ENCODE measurements at regions not wholly inside any gene's neighbourhood (a gene's known extent, or its start where the extent isn't known, plus 50 kb on each side); places are given as distances from the start of the nearest gene placed in this dataset.

DNA sequence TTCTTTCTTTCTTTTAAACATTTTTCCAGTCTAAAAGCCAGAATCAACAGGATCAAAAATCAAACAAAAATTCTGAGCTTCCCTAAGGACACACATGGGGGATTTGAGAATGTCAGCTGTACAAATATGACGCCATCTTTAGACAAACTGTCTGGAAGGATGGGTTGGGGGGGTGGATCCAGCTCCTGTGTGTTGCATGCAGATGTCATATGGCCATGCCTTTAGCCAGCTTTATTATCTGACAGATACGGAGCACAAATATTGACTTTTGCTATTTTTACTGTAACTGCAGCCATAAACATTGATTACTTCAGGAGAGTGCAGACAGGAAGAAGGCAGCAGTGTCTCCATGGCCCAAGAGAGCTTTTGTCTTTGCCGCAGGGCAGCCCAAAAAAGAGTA, 279.4 kb upstream of the ELAC2 start:
- Histone ChIP-seq H3K9ac (ENCODE audit: insufficient read length) (no peak overlapping the region), H3K27ac (no peak overlapping the region), H3K9me3 (ENCODE audit: low read depth, low read length) (no peaks in the 10 kb centered on the region), H3K4me3 (no peak overlapping the region), H3K36me3 (ENCODE audit: insufficient read depth, low read length) (no peaks in the 10 kb centered on the region)
- no peak for DNase-seq (ENCODE audit: low read depth, low spot score)
- TF ChIP-seq EZH2 (IDR thresholded peaks at IDR 0.05) (no peak), FOXP2 (optimal IDR thresholded peaks at IDR 0.05; ENCODE audit: control extremely low read depth, extremely low read length, insufficient read depth) (no peak), POLR2AphosphoS5 (IDR thresholded peaks at IDR 0.05; ENCODE audit: borderline replicate concordance, low read depth, low read length) (no peak)

DNA sequence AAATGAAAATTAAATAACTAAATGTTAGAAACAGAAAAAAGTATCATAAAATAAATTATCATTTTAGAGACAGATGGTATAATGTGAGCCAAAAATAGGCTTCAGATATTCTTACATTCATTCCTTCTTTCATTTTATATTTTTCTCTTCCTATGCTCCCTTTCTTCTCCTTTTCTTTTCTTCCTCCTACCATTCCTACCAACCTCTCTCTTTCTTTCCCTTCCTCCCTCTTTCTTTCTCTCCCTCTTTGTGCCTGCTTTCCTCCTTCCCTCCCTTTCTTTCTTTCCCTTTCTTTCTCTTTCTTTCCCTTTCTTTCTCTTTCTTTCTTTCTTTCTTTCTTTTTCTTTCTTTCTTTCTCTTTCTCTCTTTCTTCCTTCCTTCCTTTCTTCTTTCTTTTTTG, 275.6 kb upstream of the ELAC2 start:
- H3K4me3 ChIP-seq: no peak overlapping the region
- no peaks in the 10 kb centered on the region for H3K9me3 ChIP-seq (ENCODE audit: low read depth, low read length)
- H3K36me3 ChIP-seq (ENCODE audit: insufficient read depth, low read length): no peaks in the 10 kb centered on the region
- no peak overlapping the region for H3K9ac ChIP-seq (ENCODE audit: insufficient read length)
- H3K27ac ChIP-seq: no peak overlapping the region
- DNase-seq (ENCODE audit: low read depth, low spot score): no peak
- TF ChIP-seq FOXP2 (optimal IDR thresholded peaks at IDR 0.05; ENCODE audit: control extremely low read depth, extremely low read length, insufficient read depth) (no peak), POLR2AphosphoS5 (IDR thresholded peaks at IDR 0.05; ENCODE audit: borderline replicate concordance, low read depth, low read length) (no peak), EZH2 (IDR thresholded peaks at IDR 0.05) (no peak)

DNA sequence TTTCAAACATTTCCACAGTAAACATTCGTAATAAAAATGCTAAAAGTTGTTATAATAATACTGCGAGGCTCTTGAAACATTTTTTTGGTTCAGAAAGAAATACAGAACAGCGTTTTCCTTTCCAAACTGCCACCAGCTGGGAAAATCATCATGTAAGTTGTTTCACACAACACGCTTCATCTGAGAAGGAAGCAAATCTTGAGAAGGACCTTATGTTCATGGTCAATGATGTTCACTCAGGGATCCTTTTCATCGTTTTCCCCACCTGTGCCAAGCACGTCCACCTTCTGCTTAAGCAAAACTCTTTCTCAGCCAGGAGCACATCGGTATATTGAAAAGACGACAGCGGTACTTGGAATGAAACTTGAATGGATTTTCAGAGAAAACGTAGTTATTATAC, 274.5 kb upstream of the ELAC2 start:
- Histone ChIP-seq H3K4me3 (no peak overlapping the region), H3K9ac (ENCODE audit: insufficient read length) (no peak overlapping the region), H3K9me3 (ENCODE audit: low read depth, low read length) (no peaks in the 10 kb centered on the region), H3K27ac (no peak overlapping the region), H3K36me3 (ENCODE audit: insufficient read depth, low read length) (no peaks in the 10 kb centered on the region)
- no peak for TF ChIP-seq POLR2AphosphoS5 (IDR thresholded peaks at IDR 0.05; ENCODE audit: borderline replicate concordance, low read depth, low read length)
- no peak for DNase-seq (ENCODE audit: low read depth, low spot score)

DNA sequence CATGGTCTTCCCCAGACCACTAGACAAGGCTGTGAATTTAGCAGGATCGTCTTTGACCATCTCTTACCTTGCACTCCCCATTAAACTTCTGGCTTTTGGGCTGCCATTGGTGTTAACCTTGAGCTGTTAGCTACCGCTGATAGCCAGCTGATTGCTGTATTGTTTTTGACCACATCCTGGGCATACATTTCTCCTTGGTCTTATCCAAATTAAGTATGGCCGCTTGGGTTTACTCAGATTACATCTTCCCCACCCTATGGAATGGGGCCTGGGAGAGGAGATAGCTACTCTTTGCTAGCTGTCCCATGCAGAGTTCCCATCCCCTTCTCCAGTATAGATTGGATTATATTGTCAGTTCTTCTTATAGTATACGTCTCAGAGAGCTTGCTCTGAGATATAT, 270.4 kb upstream of the ELAC2 start:
- H3K9me3 ChIP-seq (ENCODE audit: low read depth, low read length): no peaks in the 10 kb centered on the region
- no peak for DNase-seq (ENCODE audit: low read depth, low spot score)
- TF ChIP-seq POLR2AphosphoS5 (IDR thresholded peaks at IDR 0.05; ENCODE audit: borderline replicate concordance, low read depth, low read length) (no peak), FOXP2 (optimal IDR thresholded peaks at IDR 0.05; ENCODE audit: control extremely low read depth, extremely low read length, insufficient read depth) (no peak), EZH2 (IDR thresholded peaks at IDR 0.05) (no peak)

DNA sequence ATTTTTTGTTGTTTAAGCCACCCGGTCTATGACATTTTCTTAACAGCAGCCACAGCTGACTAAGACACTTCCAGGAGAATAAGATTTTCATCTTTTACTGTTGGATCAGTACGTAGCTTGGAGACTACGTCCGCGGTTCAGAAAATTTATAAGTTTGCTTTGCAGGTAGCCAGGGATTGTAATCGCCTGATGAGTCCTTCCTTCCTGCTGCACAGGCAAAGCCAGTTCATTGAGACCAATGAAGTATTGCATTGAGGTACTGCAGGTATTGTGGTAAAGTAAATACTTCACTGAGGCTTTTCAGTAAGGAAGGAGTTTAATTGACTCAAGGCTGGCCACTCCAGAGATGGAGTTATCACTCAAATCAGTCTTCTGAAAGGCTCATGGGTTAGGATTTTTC, 269.4 kb upstream of the ELAC2 start:
- no peak for DNase-seq (ENCODE audit: low read depth, low spot score)
- H3K27ac ChIP-seq: no peak overlapping the region
- no peaks in the 10 kb centered on the region for H3K9me3 ChIP-seq (ENCODE audit: low read depth, low read length)
- TF ChIP-seq POLR2AphosphoS5 (IDR thresholded peaks at IDR 0.05; ENCODE audit: borderline replicate concordance, low read depth, low read length) (no peak), FOXP2 (optimal IDR thresholded peaks at IDR 0.05; ENCODE audit: control extremely low read depth, extremely low read length, insufficient read depth) (no peak), EZH2 (IDR thresholded peaks at IDR 0.05) (no peak)
- H3K9ac ChIP-seq (ENCODE audit: insufficient read length): no peak overlapping the region
- no peaks in the 10 kb centered on the region for H3K36me3 ChIP-seq (ENCODE audit: insufficient read depth, low read length)
- H3K4me3 ChIP-seq: no peak overlapping the region

More for the DNA sequence above, 270.4 kb upstream of the ELAC2 start:
- Histone ChIP-seq H3K9ac (ENCODE audit: insufficient read length) (no peak overlapping the region), H3K36me3 (ENCODE audit: insufficient read depth, low read length) (no peaks in the 10 kb centered on the region), H3K4me3 (no peak overlapping the region), H3K27ac (no peak overlapping the region)

DNA sequence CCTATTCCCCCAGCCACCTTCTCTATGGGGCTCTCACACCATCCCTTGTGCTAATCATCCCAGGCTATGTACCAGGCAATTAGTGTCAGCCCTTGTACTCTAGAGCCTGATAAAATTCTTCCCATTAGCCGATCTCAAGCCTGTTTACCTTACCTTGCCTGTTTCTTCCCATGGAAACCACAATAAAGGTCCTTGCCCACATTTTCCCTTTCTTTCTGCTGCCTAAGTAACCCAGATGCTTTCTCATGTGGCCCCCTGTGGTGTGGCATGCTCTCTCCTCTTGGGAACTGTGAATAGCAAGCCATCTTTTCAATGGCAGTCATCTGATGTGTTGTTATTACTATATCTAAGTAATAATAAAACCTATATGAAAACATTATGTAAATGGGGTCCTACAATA, 265.8 kb upstream of the ELAC2 start:
- DNase-seq (ENCODE audit: low read depth, low spot score): no peak
- Histone ChIP-seq H3K27ac (no peak overlapping the region), H3K9me3 (ENCODE audit: low read depth, low read length) (no peaks in the 10 kb centered on the region), H3K36me3 (ENCODE audit: insufficient read depth, low read length) (no peaks in the 10 kb centered on the region), H3K9ac (ENCODE audit: insufficient read length) (no peak overlapping the region), H3K4me3 (no peak overlapping the region)
- no peak for TF ChIP-seq POLR2AphosphoS5 (IDR thresholded peaks at IDR 0.05; ENCODE audit: borderline replicate concordance, low read depth, low read length)
- TF ChIP-seq FOXP2 (optimal IDR thresholded peaks at IDR 0.05; ENCODE audit: control extremely low read depth, extremely low read length, insufficient read depth): no peak
- no peak for TF ChIP-seq EZH2 (IDR thresholded peaks at IDR 0.05)

DNA sequence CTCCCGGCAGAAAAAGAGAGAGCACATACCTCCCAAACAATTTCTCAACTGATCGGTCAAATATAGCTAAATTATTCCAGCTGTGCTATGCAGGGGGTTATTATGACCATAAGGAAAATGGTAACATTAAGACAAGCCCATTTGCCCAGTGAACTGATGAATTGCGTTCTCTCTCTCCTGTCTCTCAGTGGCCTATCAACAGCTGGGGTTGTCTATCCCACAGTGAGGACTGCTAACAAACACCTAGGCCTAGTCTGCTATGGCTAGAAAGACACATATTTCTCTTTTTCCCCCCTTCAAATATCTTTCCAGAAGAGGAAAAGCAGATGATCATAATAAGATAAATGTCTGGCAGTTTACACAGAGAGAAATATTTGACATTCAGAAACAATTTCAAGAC, 263.8 kb upstream of the ELAC2 start:
- Histone ChIP-seq H3K36me3 (ENCODE audit: insufficient read depth, low read length) (no peaks in the 10 kb centered on the region), H3K9me3 (ENCODE audit: low read depth, low read length) (no peaks in the 10 kb centered on the region), H3K9ac (ENCODE audit: insufficient read length) (no peak overlapping the region), H3K27ac (no peak overlapping the region), H3K4me3 (no peak overlapping the region)
- TF ChIP-seq FOXP2 (optimal IDR thresholded peaks at IDR 0.05; ENCODE audit: control extremely low read depth, extremely low read length, insufficient read depth) (no peak), EZH2 (IDR thresholded peaks at IDR 0.05) (no peak), POLR2AphosphoS5 (IDR thresholded peaks at IDR 0.05; ENCODE audit: borderline replicate concordance, low read depth, low read length) (no peak)
- DNase-seq (ENCODE audit: low read depth, low spot score): no peak

DNA sequence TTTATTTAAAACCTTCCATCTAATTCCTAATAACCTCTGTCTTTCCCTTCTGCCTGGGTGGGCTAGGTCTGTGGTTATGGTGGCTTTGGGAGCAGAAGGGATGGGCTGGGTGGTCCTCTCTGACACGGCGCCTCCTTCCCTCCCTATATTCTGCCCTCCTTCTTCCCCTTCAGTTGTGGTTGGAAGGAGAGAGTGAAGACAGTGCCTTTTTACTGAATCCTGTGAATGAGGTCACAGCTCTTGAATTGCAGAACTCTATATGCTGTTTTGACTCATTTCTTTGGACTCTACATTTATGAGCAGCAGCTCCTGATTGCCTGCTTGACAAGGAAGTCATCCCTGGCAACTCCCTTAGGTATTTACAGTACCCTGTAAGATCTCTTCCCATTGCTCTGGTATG, 256.0 kb upstream of the ELAC2 start:
- no peak overlapping the region for H3K27ac ChIP-seq
- H3K9me3 ChIP-seq (ENCODE audit: low read depth, low read length): no peaks in the 10 kb centered on the region
- no peak for TF ChIP-seq POLR2AphosphoS5 (IDR thresholded peaks at IDR 0.05; ENCODE audit: borderline replicate concordance, low read depth, low read length)
- TF ChIP-seq FOXP2 (optimal IDR thresholded peaks at IDR 0.05; ENCODE audit: control extremely low read depth, extremely low read length, insufficient read depth): no peak
- TF ChIP-seq EZH2 (IDR thresholded peaks at IDR 0.05): no peak
- no peak overlapping the region for H3K9ac ChIP-seq (ENCODE audit: insufficient read length)
- no peak overlapping the region for H3K4me3 ChIP-seq
- H3K36me3 ChIP-seq (ENCODE audit: insufficient read depth, low read length): no peaks in the 10 kb centered on the region
- DNase-seq (ENCODE audit: low read depth, low spot score): no peak

DNA sequence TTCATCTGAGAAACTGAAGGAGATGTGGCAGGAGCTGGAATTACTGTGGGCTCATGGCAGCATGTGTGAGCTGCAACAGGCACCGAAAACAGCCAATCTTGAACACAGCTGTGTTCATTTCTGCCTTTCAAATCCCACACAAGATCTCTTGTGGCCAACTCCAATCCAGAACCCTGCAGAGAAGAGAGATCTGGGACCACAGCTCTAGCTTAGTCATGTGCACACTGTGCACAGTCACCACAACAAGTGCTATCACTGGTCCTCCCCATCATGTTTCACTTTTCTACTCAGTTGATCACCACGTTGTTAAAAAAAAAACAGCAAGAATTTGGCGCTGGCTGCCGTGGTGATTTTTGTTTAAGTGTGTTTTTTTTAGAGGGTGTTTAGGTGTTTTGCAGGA, 254.5 kb upstream of the ELAC2 start:
- H3K9ac ChIP-seq (ENCODE audit: insufficient read length): no peak overlapping the region

More for the DNA sequence above, 254.5 kb upstream of the ELAC2 start:
- no peaks in the 10 kb centered on the region for H3K36me3 ChIP-seq (ENCODE audit: insufficient read depth, low read length)
- no peaks in the 10 kb centered on the region for H3K9me3 ChIP-seq (ENCODE audit: low read depth, low read length)
- H3K4me3 ChIP-seq: no peak overlapping the region
- DNase-seq (ENCODE audit: low read depth, low spot score): no peak
- no peak for TF ChIP-seq POLR2AphosphoS5 (IDR thresholded peaks at IDR 0.05; ENCODE audit: borderline replicate concordance, low read depth, low read length)
- no peak for TF ChIP-seq FOXP2 (optimal IDR thresholded peaks at IDR 0.05; ENCODE audit: control extremely low read depth, extremely low read length, insufficient read depth)
- TF ChIP-seq EZH2 (IDR thresholded peaks at IDR 0.05): no peak
- H3K27ac ChIP-seq: no peak overlapping the region
